ENCODE measurements at regions not wholly inside any gene's neighbourhood (a gene's known extent, or its start where the extent isn't known, plus 50 kb on each side); places are given as distances from the start of the nearest gene placed in this dataset.

- TF ChIP-seq TAF1 (IDR thresholded peaks at IDR 0.05; ENCODE audit: low read depth, low read length) (no peak), POLR2AphosphoS5 (IDR thresholded peaks at IDR 0.05; ENCODE audit: low read depth, low read length) (no peak), POLR2A (IDR thresholded peaks at IDR 0.05; ENCODE audit: low read depth, low read length) (no peak), PAX5 (IDR thresholded peaks at IDR 0.05; ENCODE audit: insufficient read depth, low read length, severe bottlenecking) (no peak)
Measured at GRCh38 chr3:182728238-182728637, 65.1 kb upstream of the ATP11B start.
